GM21576 (cell line): ENCODE measurements at regions not wholly inside any gene's neighbourhood (a gene's known extent, or its start where the extent isn't known, plus 50 kb on each side); places are given as distances from the start of the nearest gene placed in this dataset.
A peak's percentile ranks its signal among the peaks of the same experiment; 100 is the strongest.

ENCODE experiments used
- ATAC-seq: cut with Tn5 transposase; IDR thresholded peaks from one replicate; pipeline ENCODE4 v1.9.1; 2021; ENCODE audit warnings: mild to moderate bottlenecking, moderate library complexity; ENCODE audit not compliant: unreplicated experiment

- no peak for ATAC-seq
These were observed 142.9 kb upstream of the TMPO start for GRCh38 chr12:98372340-98373024.

GRCh38 chr12:98373025-98373554 is 142.3 kb upstream of the TMPO start:
- no peak for ATAC-seq

GRCh38 chr12:98374007-98374406 is 141.4 kb upstream of the TMPO start:
- ATAC-seq: no peak

GRCh38 chr12:98379106-98379505 is 136.3 kb upstream of the TMPO start:
- ATAC-seq: no peak

GRCh38 chr12:98385641-98386040 is 129.7 kb upstream of the TMPO start:
- no peak for ATAC-seq

GRCh38 chr12:98387444-98387843 is 127.9 kb upstream of the TMPO start:
- ATAC-seq: no peak

- ATAC-seq: no peak
These were observed 127.3 kb upstream of the TMPO start for GRCh38 chr12:98388126-98388525.

- no peak for ATAC-seq
These were observed 125.8 kb upstream of the TMPO start for GRCh38 chr12:98389593-98389992.

GRCh38 chr12:98397323-98398105 is 117.9 kb upstream of the TMPO start:
- peak; percentile 89 for ATAC-seq

- peak; percentile 40 for ATAC-seq
These were observed 115.9 kb upstream of the TMPO start for GRCh38 chr12:98399532-98399931.

- no peak for ATAC-seq
These were observed 114.0 kb upstream of the TMPO start for GRCh38 chr12:98401427-98401826.

- ATAC-seq: no peak
These were observed 113.3 kb upstream of the TMPO start for GRCh38 chr12:98402091-98402490.

GRCh38 chr12:98402671-98403070 is 112.7 kb upstream of the TMPO start:
- ATAC-seq: no peak

GRCh38 chr12:98403385-98403784 is 112.0 kb upstream of the TMPO start:
- ATAC-seq: no peak

- ATAC-seq: no peak
These were observed 111.5 kb upstream of the TMPO start for GRCh38 chr12:98403936-98404335.

- ATAC-seq: no peak
These were observed 109.5 kb upstream of the TMPO start for GRCh38 chr12:98405805-98406366.

GRCh38 chr12:98406378-98406777 is 109.0 kb upstream of the TMPO start:
- ATAC-seq: no peak

GRCh38 chr12:98408681-98409080 is 106.7 kb upstream of the TMPO start:
- no peak for ATAC-seq

- ATAC-seq: no peak
These were observed 105.8 kb upstream of the TMPO start for GRCh38 chr12:98409548-98409947.

GRCh38 chr12:98410356-98410755 is 105.0 kb upstream of the TMPO start:
- ATAC-seq: no peak

GRCh38 chr12:98416845-98417244 is 98.5 kb upstream of the TMPO start:
- no peak for ATAC-seq

- ATAC-seq: no peak
These were observed 98.1 kb upstream of the TMPO start for GRCh38 chr12:98417266-98417665.
